GM21526 (cell line): ENCODE measurements at regions not wholly inside any gene's neighbourhood (a gene's known extent, or its start where the extent isn't known, plus 50 kb on each side); places are given as distances from the start of the nearest gene placed in this dataset.

Experiments used
- ATAC-seq: cut with Tn5 transposase; IDR thresholded peaks from one replicate; pipeline ENCODE4 v1.9.1; 2021; ENCODE audit warnings: moderate library complexity; ENCODE audit not compliant: unreplicated experiment, low FRiP score

DNA sequence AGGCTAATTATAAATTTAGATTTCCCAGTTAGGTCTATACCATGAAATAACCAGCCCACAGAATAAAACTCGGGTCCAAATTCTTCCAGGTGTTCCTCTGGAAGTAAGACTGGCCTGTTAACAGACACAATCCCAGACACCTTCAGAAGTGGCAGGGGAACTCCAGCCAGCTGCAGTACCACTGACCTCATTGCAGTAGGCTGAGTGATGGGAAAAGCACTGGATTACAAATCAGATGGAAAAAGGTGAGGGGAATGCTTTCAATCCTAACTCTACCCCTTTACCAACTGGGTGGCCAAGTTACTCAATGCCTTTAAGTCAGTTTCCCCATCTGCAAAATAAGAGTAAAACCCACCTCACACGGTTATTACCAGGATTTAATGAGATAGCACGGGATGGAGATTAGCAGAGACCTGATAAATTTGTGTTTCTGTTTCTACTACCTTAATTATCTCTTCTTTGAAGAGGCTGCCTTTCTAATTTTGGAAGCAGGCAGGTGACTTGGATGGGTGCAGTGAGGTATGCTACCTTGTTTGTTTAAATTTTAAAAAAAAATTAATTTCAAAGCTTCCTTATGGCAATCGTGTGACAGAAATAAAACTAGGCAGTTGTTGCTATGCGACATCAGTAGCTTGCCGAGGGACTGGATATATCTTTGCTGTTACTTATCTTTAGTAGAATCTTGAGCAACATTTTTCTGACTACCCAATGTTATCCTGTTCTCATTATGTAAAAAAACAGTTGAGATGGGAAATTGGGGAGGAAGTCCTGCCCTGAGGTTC, 167.3 kb upstream of the GRIN2B start:
- ATAC-seq: no peak

- ATAC-seq: no peak
These were observed 172.4 kb upstream of the GRIN2B start for GRCh38 chr12:14153803-14154202.

DNA sequence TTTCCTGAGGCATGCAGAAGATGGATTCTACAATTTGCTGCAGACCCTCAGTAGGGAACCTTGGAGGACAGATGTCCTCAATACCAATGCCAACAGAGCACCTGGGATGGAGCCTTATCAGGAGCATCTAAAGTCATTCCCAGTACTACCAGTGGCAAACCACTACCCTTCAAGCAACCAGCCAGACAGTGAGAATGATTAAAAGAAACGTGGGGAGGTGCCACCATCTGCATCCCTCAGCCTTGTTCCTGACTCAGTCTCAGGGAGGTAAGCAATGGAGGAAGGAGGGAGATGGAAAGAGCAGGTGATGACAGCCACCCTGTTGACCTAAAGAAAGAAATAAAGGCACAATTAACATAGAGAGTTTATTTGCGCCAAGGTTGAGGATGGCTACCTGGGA, 175.2 kb upstream of the GRIN2B start:
- ATAC-seq: no peak

GRCh38 chr12:14157088-14157747, 175.8 kb upstream of the GRIN2B start:
- peak; percentile 98 for ATAC-seq

GRCh38 chr12:14164266-14164665, 182.9 kb upstream of the GRIN2B start:
- no peak for ATAC-seq

DNA sequence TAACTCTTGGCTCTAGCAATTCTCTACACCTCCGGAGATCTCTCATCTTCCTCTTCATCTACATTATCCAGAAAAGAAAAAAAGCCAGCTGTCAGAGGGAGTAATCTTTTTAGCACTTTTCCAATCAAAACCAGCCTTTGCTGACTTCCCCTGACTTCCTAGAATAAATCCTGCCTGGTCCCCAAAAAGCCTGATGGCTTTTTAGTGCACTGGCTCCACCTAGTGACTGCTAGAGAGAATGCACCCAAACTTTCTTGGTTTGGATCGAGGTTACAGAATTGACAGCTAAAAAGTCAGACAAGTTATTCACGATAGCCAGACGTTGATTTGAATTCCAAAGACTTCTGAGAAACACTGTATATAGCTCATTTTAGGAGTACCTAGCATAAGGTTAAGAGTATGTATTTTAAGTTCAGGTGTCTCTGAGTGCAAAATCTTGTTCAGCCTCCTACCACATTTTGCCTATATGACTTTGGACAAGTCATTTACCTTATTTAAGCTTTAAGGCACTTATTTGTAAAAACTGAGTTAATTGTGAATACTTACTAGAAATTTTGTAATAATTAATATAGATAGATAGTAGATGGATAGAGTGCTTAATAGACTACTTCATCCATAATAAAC, 185.7 kb upstream of the GRIN2B start:
- ATAC-seq: peak; percentile 42

GRCh38 chr12:14169281-14169680, 187.9 kb upstream of the GRIN2B start:
- ATAC-seq: no peak

GRCh38 chr12:14171106-14171505, 189.7 kb upstream of the GRIN2B start:
- peak; percentile 85 for ATAC-seq

DNA sequence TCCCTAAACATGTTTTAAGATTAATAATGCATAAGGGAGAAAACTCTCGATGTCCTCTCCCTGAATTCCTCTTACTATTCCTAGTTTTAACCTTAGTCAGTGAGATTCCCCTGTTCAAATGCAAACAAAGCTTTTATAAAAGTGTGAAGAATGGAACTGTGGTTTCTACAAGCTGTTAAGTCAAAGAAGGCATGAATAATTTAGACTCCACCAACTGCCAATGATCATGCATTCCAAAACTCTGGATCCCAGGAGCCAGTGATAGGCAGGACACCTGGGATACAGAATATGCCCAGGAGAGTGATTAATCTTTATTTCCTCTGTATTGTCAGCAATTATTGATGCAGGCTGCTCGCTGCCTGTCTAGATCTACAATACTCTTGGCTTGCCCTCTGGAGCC, 190.3 kb upstream of the ATF7IP start:
- no peak for ATAC-seq

- ATAC-seq: peak; percentile 73
These were observed 179.9 kb upstream of the ATF7IP start for GRCh38 chr12:14185427-14186192.

DNA sequence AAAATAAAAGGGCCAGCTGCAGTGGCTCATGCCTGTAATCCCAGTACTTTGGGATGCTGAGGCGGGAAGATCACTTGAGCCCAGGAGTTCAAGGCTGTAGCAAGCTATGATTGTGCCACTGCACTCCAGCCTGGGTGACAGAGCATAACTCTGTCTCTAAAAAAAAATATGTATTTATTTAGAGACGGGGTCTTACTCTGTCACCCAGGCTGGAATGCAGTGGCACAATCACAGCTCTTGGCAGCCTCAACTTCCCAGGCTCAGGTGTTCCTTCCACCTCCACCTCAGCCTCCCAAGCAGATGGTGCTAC, 179.3 kb upstream of the ATF7IP start:
- ATAC-seq: no peak

GRCh38 chr12:14187002-14187401, 178.5 kb upstream of the ATF7IP start:
- ATAC-seq: no peak

GRCh38 chr12:14187966-14188365, 177.5 kb upstream of the ATF7IP start:
- ATAC-seq: no peak

DNA sequence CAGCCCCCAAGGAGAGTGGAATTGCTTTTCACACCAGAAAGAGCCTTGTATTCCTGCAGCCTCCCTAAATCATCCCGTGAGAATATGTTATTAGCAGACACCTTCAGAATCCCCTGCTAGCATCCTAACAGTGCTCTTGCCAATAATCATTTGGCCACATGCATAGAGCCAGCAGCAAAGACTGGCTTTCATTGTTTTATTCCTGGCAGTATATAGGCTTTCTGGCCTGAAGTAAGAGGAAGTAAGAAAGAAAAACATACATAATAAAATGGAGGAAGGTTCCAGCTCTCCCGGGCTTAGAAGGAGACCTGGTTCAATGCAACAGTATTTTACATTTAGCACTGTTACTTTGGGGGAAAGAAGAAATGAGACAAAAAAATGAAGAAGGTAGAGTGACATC, 176.7 kb upstream of the ATF7IP start:
- no peak for ATAC-seq

GRCh38 chr12:14190694-14191093, 174.8 kb upstream of the ATF7IP start:
- ATAC-seq: no peak

- ATAC-seq: no peak
These were observed 173.9 kb upstream of the ATF7IP start for GRCh38 chr12:14191612-14192011.

- ATAC-seq: no peak
These were observed 171.8 kb upstream of the ATF7IP start for GRCh38 chr12:14193639-14194038.

DNA sequence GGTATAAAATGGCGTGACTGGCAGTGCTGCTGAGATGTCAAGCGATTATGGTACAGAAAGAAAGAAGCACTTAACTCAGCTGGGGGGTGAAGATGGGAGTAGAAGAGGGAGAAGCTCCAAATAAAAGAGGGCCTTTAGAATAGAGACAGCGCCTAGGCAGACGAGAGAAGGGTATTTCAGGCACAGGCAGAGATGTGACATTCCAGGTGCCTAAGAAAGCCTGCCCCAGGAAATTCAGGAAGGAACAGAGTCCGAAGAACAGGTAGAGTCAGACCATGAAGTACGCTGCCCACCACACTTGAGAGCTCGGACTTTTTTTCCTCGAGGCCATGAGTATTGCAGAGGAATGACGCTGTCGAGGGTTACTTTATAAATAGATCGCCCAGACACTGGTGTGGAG, 170.9 kb upstream of the ATF7IP start:
- no peak for ATAC-seq

DNA sequence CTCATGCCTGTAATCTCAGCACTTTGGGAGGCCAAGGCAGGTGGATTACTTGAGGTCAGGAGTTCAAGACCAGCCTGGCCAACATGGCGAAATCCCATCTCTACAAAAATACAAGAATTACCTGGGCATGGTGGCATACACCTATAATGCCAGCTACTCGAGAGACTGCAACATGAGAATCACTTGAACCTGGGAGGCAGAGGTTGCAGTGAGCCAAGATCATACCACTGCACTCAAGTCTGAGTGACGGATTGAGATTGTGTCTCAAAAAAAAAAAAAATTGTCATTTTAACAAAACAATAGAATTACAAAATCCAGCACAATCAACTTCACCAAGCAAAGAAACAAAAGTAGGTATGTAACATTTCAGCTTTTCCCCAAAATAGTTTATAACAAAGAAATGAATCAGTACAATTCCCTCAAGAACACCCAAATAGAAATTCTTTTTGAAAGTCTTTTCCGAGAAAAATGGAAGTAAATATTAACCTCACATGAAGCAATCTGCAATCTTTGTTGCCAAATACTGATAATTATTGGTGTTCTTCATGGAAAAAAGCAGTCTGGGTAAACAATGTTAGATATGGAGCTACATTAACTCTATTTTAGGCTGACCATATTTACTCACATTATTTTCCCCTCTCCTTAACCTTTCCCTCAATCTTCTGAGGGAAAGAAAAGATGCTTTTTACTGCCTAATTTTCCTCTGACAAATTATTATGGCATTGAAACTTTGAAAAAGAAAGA, 165.9 kb upstream of the ATF7IP start:
- ATAC-seq: no peak

- ATAC-seq: no peak
These were observed 164.9 kb upstream of the ATF7IP start for GRCh38 chr12:14200598-14200997.

GRCh38 chr12:14201291-14201690, 164.2 kb upstream of the ATF7IP start:
- ATAC-seq: no peak
